T-helper 22 cell (primary cell): ENCODE measurements at regions not wholly inside any gene's neighbourhood (a gene's known extent, or its start where the extent isn't known, plus 50 kb on each side); places are given as distances from the start of the nearest gene placed in this dataset.
"Not testable (repeated sequence)": the region's sequence is repeated elsewhere in the genome, so short reads cannot be mapped to it uniquely, and the experiment has no call there.

ENCODE experiments used
- DNase-seq: peaks from one replicate; pipeline ENCODE4 v3.0.0-alpha.2; 2020; ENCODE audit warnings: low read depth

DNA sequence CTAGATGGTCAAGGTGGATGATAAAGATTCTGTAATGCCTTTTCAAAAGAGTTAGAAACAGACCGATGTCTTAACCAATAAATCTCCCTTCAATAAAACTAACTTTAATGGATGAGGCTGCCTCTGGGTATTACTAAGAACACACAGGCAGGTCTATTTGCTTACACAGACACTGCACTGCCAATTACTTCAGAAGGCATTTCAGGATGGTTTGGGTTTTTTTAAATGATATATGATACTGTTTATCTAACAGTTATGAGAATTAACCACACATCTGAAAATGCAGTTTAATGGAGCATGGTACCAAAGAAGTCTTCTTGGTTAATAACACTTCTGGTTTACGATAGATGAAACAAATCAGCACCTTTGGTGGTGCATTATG is 367.9 kb upstream of the GRAMD2B start:
- no peak for DNase-seq

- no peak for DNase-seq
These were observed 366.9 kb upstream of the GRAMD2B start for GRCh38 chr5:126056352-126056751.

DNA sequence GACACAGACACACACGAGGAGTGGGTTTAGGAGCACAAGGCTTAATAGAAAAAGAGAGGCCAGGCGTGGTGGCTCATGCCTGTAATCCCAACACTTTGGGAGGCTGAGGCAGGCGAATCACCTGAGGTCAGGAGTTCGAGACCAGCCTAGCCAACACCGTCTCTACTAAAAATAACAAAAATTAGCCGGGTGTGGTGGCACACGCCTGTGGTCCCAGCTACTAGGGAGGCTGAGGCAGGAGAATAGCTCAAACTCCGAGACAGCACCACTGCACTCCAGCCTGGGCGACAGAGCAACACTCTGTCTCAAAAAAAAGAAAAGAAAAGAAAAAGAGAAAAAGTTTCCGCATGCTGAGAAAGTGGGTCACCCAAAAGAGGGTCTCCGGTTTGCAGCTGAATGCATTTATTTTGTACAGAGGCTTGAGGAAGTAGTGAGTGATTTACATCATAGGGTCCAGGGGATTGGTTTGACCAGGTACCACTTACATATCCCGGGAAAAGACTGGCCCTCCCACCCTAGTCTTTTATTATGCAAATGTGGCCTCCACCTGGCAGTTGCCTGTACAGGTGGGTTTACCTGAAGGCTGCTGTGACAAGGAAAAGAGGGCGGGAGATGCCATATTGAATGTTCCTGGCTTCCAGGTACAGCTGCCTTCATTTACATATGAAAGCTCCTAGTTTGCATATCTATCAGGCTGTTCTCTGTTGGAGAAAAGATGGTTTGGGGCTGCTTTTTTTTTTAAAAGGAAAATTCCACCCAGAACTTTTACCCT is 366.2 kb upstream of the GRAMD2B start:
- no peak for DNase-seq

DNA sequence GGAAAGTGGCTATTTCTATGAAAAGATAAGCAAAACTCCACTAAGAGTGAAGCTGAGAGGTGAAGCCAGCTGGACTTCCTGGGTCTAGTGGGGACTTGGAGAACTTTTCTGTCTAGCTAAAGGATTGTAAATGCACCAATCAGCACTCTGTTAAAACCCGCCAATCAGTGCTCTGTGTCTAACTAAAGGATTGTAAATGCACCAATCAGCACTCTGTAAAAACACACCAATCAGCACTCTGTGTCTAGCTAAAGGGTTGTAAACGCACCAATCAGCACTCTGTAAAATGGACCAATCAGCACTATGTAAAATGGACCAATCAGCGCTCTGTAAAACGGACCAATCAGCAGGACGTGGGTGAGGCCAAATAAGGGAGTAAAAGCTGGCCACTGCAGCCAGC is 364.8 kb upstream of the GRAMD2B start:
- DNase-seq = not testable (repeated sequence)

- DNase-seq = no peak
These were observed 360.6 kb upstream of the GRAMD2B start for GRCh38 chr5:126062398-126063221.

DNA sequence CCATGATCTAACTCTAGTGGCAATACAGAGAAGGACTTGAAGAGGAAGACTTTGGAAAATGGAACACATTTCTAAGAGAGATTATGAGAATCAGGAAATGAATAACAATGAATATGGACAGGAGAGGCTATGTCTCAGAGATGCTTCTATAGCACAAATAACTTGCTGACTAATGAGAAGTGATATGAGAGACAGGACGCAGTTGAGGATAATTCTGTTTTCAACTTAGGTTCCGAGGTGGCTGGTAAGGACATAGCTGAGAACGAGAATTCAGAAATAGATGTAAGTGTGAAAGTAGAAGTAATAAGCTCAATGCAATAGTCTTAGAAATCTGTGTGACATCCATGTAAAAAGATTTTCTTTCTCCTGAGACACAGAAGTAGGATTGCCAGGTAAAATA is 358.1 kb upstream of the GRAMD2B start:
- DNase-seq = no peak

DNA sequence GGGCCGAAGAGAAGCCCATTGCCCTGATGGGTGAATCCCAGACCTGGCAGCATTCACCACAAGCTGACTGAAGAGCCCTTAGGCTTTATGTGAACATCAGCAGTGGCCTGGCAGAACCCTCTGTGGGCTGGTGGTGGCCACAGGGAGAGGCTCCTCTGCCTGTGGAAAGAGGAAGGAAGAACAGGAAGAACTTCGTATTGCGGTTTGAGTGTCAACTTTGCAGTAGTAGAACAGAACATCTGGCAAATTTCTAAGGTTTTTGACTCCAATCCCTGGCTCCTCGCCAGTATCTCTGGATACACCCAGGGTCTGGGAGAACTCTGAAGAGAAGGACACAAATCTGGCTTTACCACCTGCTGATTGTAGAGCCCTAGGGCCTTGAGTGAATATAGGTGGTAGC is 356.4 kb upstream of the GRAMD2B start:
- no peak for DNase-seq

- DNase-seq = no peak
These were observed 355.8 kb upstream of the GRAMD2B start for GRCh38 chr5:126067404-126067803.

- DNase-seq = no peak
These were observed 353.9 kb upstream of the GRAMD2B start for GRCh38 chr5:126069329-126069728.

- DNase-seq = no peak
These were observed 352.7 kb upstream of the GRAMD2B start for GRCh38 chr5:126070481-126070880.

GRCh38 chr5:126074538-126074937 is 348.7 kb upstream of the GRAMD2B start:
- no peak for DNase-seq

DNA sequence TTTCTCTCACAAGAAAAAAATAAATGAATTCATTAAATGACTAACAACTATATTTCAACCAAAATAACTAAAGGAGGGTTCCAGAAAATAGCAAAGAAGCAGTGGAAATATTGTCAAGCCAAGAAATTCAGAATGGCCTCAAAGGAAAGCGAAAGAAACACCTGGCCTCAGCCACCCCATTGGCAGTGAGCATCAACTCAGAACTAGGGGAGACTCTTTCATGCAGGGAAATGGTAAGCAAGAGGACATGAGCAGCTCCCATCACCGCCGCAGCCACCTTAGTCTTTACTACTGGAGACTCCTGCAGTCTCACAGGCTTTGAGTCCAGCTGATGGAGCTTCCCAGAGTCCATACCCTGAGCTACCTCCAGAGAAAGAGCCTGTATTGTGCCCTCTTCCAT is 343.9 kb upstream of the GRAMD2B start:
- DNase-seq = no peak

- DNase-seq = no peak
These were observed 342.0 kb upstream of the GRAMD2B start for GRCh38 chr5:126081209-126081608.

- no peak for DNase-seq
These were observed 330.2 kb upstream of the GRAMD2B start for GRCh38 chr5:126093041-126093440.

GRCh38 chr5:126093718-126094117 is 329.5 kb upstream of the GRAMD2B start:
- no peak for DNase-seq

- DNase-seq = no peak
These were observed 328.2 kb upstream of the GRAMD2B start for GRCh38 chr5:126094991-126095390.

DNA sequence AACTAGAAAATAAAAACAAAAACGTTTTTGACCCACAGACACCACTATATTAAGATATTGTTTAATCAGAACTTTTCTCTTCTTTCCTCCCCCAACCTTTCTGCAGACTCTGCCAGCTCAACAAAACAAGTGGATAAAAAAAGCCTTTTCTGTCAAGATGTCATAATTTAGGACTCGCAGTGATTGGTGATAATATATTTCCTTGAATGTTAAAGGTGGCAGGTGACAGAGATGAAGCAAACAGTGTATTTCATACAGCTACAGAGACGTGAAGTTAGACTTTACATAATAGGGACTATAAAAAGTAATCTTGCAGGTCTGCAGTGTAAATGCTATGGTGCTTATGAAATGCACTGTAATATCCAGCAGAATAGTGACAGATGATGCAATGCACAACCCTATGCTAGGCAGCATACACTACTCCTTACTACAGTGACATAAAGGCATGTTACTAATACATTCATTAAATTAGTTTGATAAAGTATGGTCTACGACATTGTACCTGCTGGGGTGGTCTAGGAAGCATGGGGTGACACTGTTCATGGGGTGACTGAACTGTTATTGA is 326.7 kb upstream of the GRAMD2B start:
- no peak for DNase-seq

GRCh38 chr5:126097876-126098275 is 325.3 kb upstream of the GRAMD2B start:
- no peak for DNase-seq

DNA sequence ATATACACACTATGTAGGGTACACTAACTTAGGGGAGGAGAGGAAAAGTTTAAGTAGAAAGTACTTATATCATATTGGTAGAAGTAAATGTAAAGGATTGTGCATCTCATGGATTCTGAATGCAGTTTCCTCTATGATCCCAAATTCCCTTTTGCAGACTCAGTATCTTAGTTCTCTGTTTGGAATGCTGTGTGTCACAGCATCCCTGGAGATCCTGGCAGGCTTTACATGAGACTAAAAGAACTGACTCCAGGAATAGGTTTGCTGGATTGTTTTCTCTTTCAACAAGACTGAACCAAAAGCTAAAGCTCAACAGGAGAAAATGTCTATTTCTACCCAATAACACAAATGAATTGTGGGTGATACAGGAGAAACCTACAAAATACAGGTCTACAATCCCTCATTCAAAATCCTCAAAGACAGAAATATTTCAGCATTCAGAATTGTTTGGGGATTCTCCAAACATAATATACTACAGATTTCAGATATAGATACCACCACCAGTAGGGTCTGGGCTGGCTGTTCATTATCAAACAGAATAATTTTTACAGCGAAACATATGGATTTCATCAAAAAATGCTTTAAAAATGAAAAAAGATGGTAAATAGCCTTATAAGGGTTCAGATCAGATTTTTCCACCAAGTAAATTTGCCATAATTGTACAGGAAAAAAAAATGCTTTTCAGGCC is 324.7 kb upstream of the GRAMD2B start:
- no peak for DNase-seq

DNA sequence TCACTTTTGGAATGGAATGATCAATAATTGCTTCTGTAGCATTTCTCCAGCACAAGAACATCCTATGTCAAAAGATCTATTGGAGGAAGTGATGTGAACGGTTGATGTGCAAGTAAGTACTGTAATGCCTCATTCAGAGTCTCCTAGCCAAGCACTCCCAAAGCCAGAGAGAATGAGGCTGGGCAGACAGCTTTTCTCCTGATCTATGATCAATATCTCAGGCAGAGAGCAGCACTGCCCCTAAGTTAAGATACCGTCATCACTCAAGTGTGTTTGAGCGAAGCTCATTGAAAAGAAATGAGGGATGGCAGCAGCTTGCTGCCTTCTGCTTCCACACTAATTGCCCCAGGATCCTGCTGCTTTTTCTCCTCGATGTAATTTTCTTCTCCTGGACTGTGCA is 324.1 kb upstream of the GRAMD2B start:
- no peak for DNase-seq

- DNase-seq = no peak
These were observed 322.4 kb upstream of the GRAMD2B start for GRCh38 chr5:126100767-126101166.

- DNase-seq = no peak
These were observed 321.3 kb upstream of the GRAMD2B start for GRCh38 chr5:126101901-126102300.

DNA sequence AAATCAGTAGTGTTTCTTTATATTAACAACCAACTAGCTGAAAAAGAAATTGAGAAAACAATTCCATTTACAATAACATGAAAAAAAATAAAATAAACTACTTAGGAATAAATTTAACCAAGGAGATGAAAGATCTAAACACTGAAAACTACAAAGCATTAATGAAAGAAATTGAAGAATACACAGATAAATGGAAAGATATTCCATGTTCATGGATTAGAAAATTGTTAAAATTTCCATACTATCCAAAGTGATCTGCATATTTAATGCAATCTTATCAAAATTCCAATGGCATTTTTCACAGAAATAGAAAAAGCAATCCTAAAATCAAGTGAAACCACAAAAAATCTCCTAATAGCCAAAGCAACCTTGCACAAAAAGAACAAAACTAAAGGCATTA is 320.2 kb upstream of the GRAMD2B start:
- no peak for DNase-seq
